ENCODE measurements at regions not wholly inside any gene's neighbourhood (a gene's known extent, or its start where the extent isn't known, plus 50 kb on each side); places are given as distances from the start of the nearest gene placed in this dataset.

- WGBS, 2 donors, result 54 to 61% methylated on average over 6 of the region's 6 CpGs
- H3K4me1 ChIP-seq (ENCODE audit: control insufficient read depth in 5 of 5, insufficient read depth in 5 of 5, low read length in 5 of 5), result peaks cover 0 to under 1% (median 0%) of the 10 kb centered on the region in 5 donors
- no peaks in the 10 kb centered on the region for H3K9me3 ChIP-seq (ENCODE audit: control insufficient read depth in 4 of 4, insufficient read depth in 3 of 4, low read length in 3 of 4)
- ATAC-seq (ENCODE audit: insufficient read depth, low FRiP score) (no peak), DNase-seq (no peak)
- no peak overlapping the region for H3K4me3 ChIP-seq
- no peak overlapping the region for H3K9ac ChIP-seq (ENCODE audit: insufficient read depth in 1 of 2, low read length in 2 of 2)
- no peak for TF ChIP-seq CTCF (IDR thresholded peaks at IDR 0.05; ENCODE audit: control extremely low read depth, extremely low read depth)
- H3K27ac ChIP-seq (ENCODE audit: low read depth in 1 of 2, low read length in 1 of 2), result no peak overlapping the region
- H3K27me3 ChIP-seq (ENCODE audit: control insufficient read depth in 3 of 3, insufficient read depth in 3 of 3, low read length in 2 of 3), result no peaks in the 10 kb centered on the region
- H3K36me3 ChIP-seq (ENCODE audit: control insufficient read depth in 4 of 4, insufficient read depth in 4 of 4, low read length in 4 of 4), result no peaks in the 10 kb centered on the region
Observed at GRCh38 chr13:26996965-26997752, 174.5 kb downstream of the USP12 start.

GRCh38 chr13:26995159-26995558, 176.5 kb downstream of the USP12 start:
- H3K27ac ChIP-seq (ENCODE audit: low read depth in 1 of 2, low read length in 1 of 2), result no peak overlapping the region
- no peaks in the 10 kb centered on the region for H3K9me3 ChIP-seq (ENCODE audit: control insufficient read depth in 4 of 4, insufficient read depth in 3 of 4, low read length in 3 of 4)
- no peak for TF ChIP-seq CTCF (IDR thresholded peaks at IDR 0.05; ENCODE audit: control extremely low read depth, extremely low read depth)
- H3K4me1 ChIP-seq (ENCODE audit: control insufficient read depth in 5 of 5, insufficient read depth in 5 of 5, low read length in 5 of 5), result peaks cover 0 to 11% (median 4%) of the 10 kb centered on the region in 5 donors
- no peak overlapping the region for H3K9ac ChIP-seq (ENCODE audit: insufficient read depth in 1 of 2, low read length in 2 of 2)
- no peaks in the 10 kb centered on the region for H3K27me3 ChIP-seq (ENCODE audit: control insufficient read depth in 3 of 3, insufficient read depth in 3 of 3, low read length in 2 of 3)
- no peaks in the 10 kb centered on the region for H3K36me3 ChIP-seq (ENCODE audit: control insufficient read depth in 4 of 4, insufficient read depth in 4 of 4, low read length in 4 of 4)
- ATAC-seq (ENCODE audit: insufficient read depth, low FRiP score), result no peak
- WGBS, 2 donors, result 79 to 83% methylated on average over 3 of the region's 3 CpGs
- no peak overlapping the region for H3K4me3 ChIP-seq
- no peak for DNase-seq

GRCh38 chr13:26993780-26994179, 177.8 kb downstream of the USP12 start:
- no peak for DNase-seq
- Histone ChIP-seq H3K9me3 (ENCODE audit: control insufficient read depth in 4 of 4, insufficient read depth in 3 of 4, low read length in 3 of 4) (no peaks in the 10 kb centered on the region), H3K27ac (ENCODE audit: low read depth in 1 of 2, low read length in 1 of 2) (no peak overlapping the region), H3K4me3 (no peak overlapping the region), H3K36me3 (ENCODE audit: control insufficient read depth in 4 of 4, insufficient read depth in 4 of 4, low read length in 4 of 4) (no peaks in the 10 kb centered on the region), H3K4me1 (ENCODE audit: control insufficient read depth in 5 of 5, insufficient read depth in 5 of 5, low read length in 5 of 5) (peaks cover 0 to 12% (median 4%) of the 10 kb centered on the region in 5 donors), H3K9ac (ENCODE audit: insufficient read depth in 1 of 2, low read length in 2 of 2) (no peak overlapping the region), H3K27me3 (ENCODE audit: control insufficient read depth in 3 of 3, insufficient read depth in 3 of 3, low read length in 2 of 3) (no peaks in the 10 kb centered on the region)
- ATAC-seq (ENCODE audit: insufficient read depth, low FRiP score), result no peak
- WGBS, 2 donors, result 94 to 98% methylated on average over 3 of the region's 3 CpGs
- TF ChIP-seq CTCF (IDR thresholded peaks at IDR 0.05; ENCODE audit: control extremely low read depth, extremely low read depth), result no peak

Measured in lung (tissue), 11 donors.